K562 (cell line): ENCODE measurements at regions not wholly inside any gene's neighbourhood (a gene's known extent, or its start where the extent isn't known, plus 50 kb on each side); places are given as distances from the start of the nearest gene placed in this dataset.
"Not testable (repeated sequence)": the region's sequence is repeated elsewhere in the genome, so short reads cannot be mapped to it uniquely, and the experiment has no call there.

Experiments
- ATAC-seq: fragments of 200-7000 bp; cut with Tn5 transposase; 3 replicates; pipeline ENCODE4 v1.9.1; 2020; ENCODE audit warnings: moderate library complexity
- BruUV-seq: library from RNA; stranded (reverse); fragments of 400-500 nt; replicated peaks from 2 replicates; lab custom pipeline; 2021; lab: Mats Ljungman, UMichigan
- CTCF ChIA-PET: fragments of 300-600 bp; formaldehyde crosslinking; extraction: SDS; loops from one replicate; lab custom pipeline; 2021; ENCODE audit warnings: low intra/inter-chr PET ratio; lab: Yijun Ruan, JAX
- POLR2A ChIA-PET: fragments of 300-600, 350-650 bp; sonication (Branson Sonifier 250); formaldehyde crosslinking; extraction: SDS; loops from one replicate; lab custom pipeline; 2021; ENCODE audit warnings: antibody characterized with exemption, inconsistent platforms; lab: Yijun Ruan, JAX
- DNase-seq, 4 experiments: peaks; one replicate each; pipeline versions ENCODE4 v3.0.0 to v3.0.0-alpha.2; 2011 to 2018; ENCODE audit warnings: low spot score in 3 of 4, mixed read lengths in 3 of 4; ENCODE audit errors: extremely low read depth in 1 of 4
- FAIRE-seq: peaks from 2 replicates; lab custom pipeline; 2011; peaks lifted over from hg19 to GRCh38; lab: Jason Lieb, UNC
- H2AFZ ChIP-seq: 2 replicates; pipeline ENCODE4 v1.6.0; 2011; ENCODE audit warnings: low read depth, low read length, control low read depth, inconsistent platforms
- H3K27ac ChIP-seq: fragments of 200-600 bp; 3 replicates; pipeline ENCODE4 v1.8.0; 2011; ENCODE audit warnings: low read depth, mild to moderate bottlenecking, control low read depth, inconsistent platforms, low read length, moderate library complexity, mixed read lengths; ENCODE audit errors: extremely low read depth
- H3K27me3 ChIP-seq, 2 experiments: fragments of 300-600 bp in 1 of 2; 2 replicates in 1 of 2; 3 replicates in 1 of 2; pipeline versions ENCODE4 v1.6.0 to v1.8.0; 2011; ENCODE audit warnings: inconsistent platforms in 2 of 2, low read length in 2 of 2, mild to moderate bottlenecking in 1 of 2, mixed read lengths in 1 of 2, moderate library complexity in 1 of 2; ENCODE audit not compliant: control insufficient read depth in 2 of 2, insufficient read depth in 2 of 2
- H3K36me3 ChIP-seq: fragments of 300-600 bp; 3 replicates; pipeline ENCODE4 v1.8.0; 2011; ENCODE audit warnings: mild to moderate bottlenecking, low read length, inconsistent platforms; ENCODE audit not compliant: control insufficient read depth, insufficient read depth
- H3K4me1 ChIP-seq, 2 experiments: fragments of 200-600 bp in 1 of 2; replicated peaks in 1 of 2; 2 replicates in 1 of 2; 3 replicates in 1 of 2; pipeline versions ENCODE4 v1.5.1 to v1.8.0; 2011; ENCODE audit warnings: inconsistent platforms in 2 of 2, low read length in 2 of 2, mild to moderate bottlenecking in 1 of 2, mixed read lengths in 1 of 2, moderate library complexity in 1 of 2; ENCODE audit not compliant: control insufficient read depth in 2 of 2, insufficient read depth in 2 of 2
- H3K4me2 ChIP-seq: 2 replicates; pipeline ENCODE4 v1.6.1; 2011; ENCODE audit warnings: low read length, control low read depth, inconsistent platforms, mixed read lengths; ENCODE audit not compliant: insufficient read depth
- H3K4me3 ChIP-seq: fragments of 200-600 bp; sonication (generic), shearing (Covaris generic); 2 replicates; pipeline ENCODE4 v1.5.1; 2016; ENCODE audit warnings: control low read depth, inconsistent platforms
- H3K79me2 ChIP-seq: fragments of 200-600 bp; 3 replicates; pipeline ENCODE4 v1.8.0; 2011; ENCODE audit warnings: low read length, inconsistent platforms; ENCODE audit not compliant: control insufficient read depth, insufficient read depth
- H3K9ac ChIP-seq, 2 experiments: 2 replicates each; pipeline versions ENCODE4 v1.6.0 to v1.6.1; 2011; ENCODE audit warnings: low read depth in 2 of 2, low read length in 2 of 2, control low read depth in 1 of 2, inconsistent platforms in 1 of 2, mild to moderate bottlenecking in 1 of 2, mixed read lengths in 1 of 2; ENCODE audit not compliant: insufficient read depth in 1 of 2
- H3K9me1 ChIP-seq: one replicate; pipeline ENCODE4 v1.6.0; 2011; ENCODE audit warnings: inconsistent platforms, mild to moderate bottlenecking, low read length, moderate library complexity; ENCODE audit not compliant: control insufficient read depth, insufficient read depth
- H3K9me3 ChIP-seq: replicated peaks from 2 replicates; pipeline ENCODE4 v1.5.1; 2011; ENCODE audit warnings: low read depth, low read length, inconsistent platforms; ENCODE audit not compliant: control insufficient read depth, insufficient read depth
- H4K20me1 ChIP-seq: replicated peaks from 2 replicates; pipeline ENCODE4 v1.6.1; 2011; ENCODE audit warnings: low read length, inconsistent platforms, mixed read lengths; ENCODE audit not compliant: control insufficient read depth, insufficient read depth
- CGGBP1 ChIP-seq: fragments of 250-450 bp; sonication (Bioruptor Pico); IDR thresholded peaks from 2 replicates; pipeline ENCODE4 v1.9.0; 2021; ENCODE audit warnings: mild to moderate bottlenecking
- EHMT2 ChIP-seq: fragments of 450-650 bp; IDR thresholded peaks from 2 replicates; pipeline ENCODE4 v1.6.1; 2018; ENCODE audit warnings: antibody characterized with exemption
- MAZ ChIP-seq, 2 experiments: fragments of 450-650 bp in 1 of 2; sonication (generic) in 1 of 2; formaldehyde crosslinking; IDR thresholded peaks in 1 of 2; conservative IDR thresholded peaks in 1 of 2; 2 replicates each; pipeline versions ENCODE4 v1.4.0 to v1.5.0; 2020; ENCODE audit warnings: mild to moderate bottlenecking in 1 of 2, missing genetic modification reagents in 1 of 2
- PRMT5 ChIP-seq: sonication (generic); formaldehyde crosslinking; IDR thresholded peaks from 2 replicates; pipeline ENCODE4 v1.5.0; 2020; ENCODE audit warnings: missing genetic modification reagents
- SMAD2 ChIP-seq: fragments of 150-350 bp; IDR thresholded peaks from 2 replicates; pipeline ENCODE4 v1.6.1; 2014; ENCODE audit warnings: low read depth, mild to moderate bottlenecking, low read length
- SMAD4 ChIP-seq: fragments of 250-450 bp; sonication (Bioruptor Pico); conservative IDR thresholded peaks from 2 replicates; pipeline ENCODE4 v1.8.0; 2021; ENCODE audit warnings: inconsistent platforms, mild to moderate bottlenecking, moderate library complexity
- SOX6 ChIP-seq: fragments of 450-650 bp; IDR thresholded peaks from 2 replicates; pipeline ENCODE4 v1.6.1; 2014; ENCODE audit warnings: mild to moderate bottlenecking
- YY1 ChIP-seq, 3 experiments: IDR thresholded peaks; 2 replicates each; pipeline ENCODE4 v1.6.1; 2011; ENCODE audit warnings: low read length in 2 of 3, mild to moderate bottlenecking in 2 of 3, moderate library complexity in 2 of 3, borderline replicate concordance in 1 of 3, control low read depth in 1 of 3, low read depth in 1 of 3; ENCODE audit not compliant: insufficient read depth in 3 of 3, insufficient replicate concordance in 2 of 3, control insufficient read depth in 1 of 3, insufficient read length in 1 of 3; ENCODE audit errors: extremely low read depth in 1 of 3
- WGBS: fragments of 100-300 bp; shearing (Covaris generic); methylation state at CpG from one replicate; pipeline ENCODE4 v1.1.6; 2016; ENCODE audit warnings: low coverage, mixed read lengths; ENCODE audit not compliant: insufficient coverage; ENCODE audit errors: missing lambda C conversion rate; 5-methylcytosine and 5-hydroxymethylcytosine counted together
- in situ Hi-C: fragments of 300-500 bp; cut with MboI; formaldehyde crosslinking; loops from 4 replicates; pipeline ENCODE4 v1.15.0; 2018; ENCODE audit warnings: inconsistent platforms, mixed read lengths
- intact Hi-C: fragments of 100-400 bp; cut with micrococcal nuclease; formaldehyde crosslinking; loops from 2 replicates; pipeline ENCODE4 v1.14.2; 2022

DNA sequence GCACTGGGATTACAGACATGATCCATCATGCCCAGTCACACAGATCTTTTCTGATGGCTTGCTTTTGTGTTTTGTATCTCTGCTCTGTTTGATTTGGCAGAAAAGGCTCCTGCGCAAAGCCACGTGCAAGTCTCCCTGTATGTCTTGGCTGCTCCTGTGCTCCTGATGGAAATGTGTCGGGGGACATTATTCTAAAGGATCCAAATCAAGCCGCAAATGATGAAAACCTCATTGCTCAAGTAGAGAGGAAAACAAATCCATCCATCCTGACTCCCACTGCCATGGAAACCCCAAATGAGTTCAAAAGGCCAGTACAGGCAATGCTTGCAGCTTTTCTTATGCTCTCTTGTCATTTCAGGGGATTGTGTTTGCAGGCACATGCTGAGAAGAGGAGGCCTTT lies 93.8 kb downstream of the NDUFA12 start:
- DNase-seq (no peak), ATAC-seq (no peak), FAIRE-seq (no peak)
- Histone ChIP-seq H3K9ac (no peak overlapping the region), H3K4me1 (no peaks in the 10 kb centered on the region), H3K4me3 (no peak overlapping the region), H3K27me3 (peaks cover 3 to 16% of the 10 kb centered on the region in 2 experiments; a peak in 4 of 5 replicates), H3K27ac (no peak overlapping the region), H3K9me1 (no peaks in the 10 kb centered on the region), H3K79me2 (no peaks in the 10 kb centered on the region), H3K36me3 (no peaks in the 10 kb centered on the region), H2AFZ (no peak overlapping the region), H3K9me3 (no peaks in the 10 kb centered on the region), H4K20me1 (no peaks in the 10 kb centered on the region; the same call in 1 of the 2 replicates)
- WGBS = 0% methylated on average over 4 of the region's 4 CpGs
- no TSS peak for BruUV-seq
- in situ Hi-C loops = no loop called here
- intact Hi-C loops = no loop called here
- POLR2A ChIA-PET = no interaction called here
- TF ChIP-seq PRMT5 (CRISPR knock-in tag) (no peak), MAZ (CRISPR knock-in tag; conservative IDR thresholded peaks at IDR 0.05 in 1 of 2, IDR thresholded peaks at IDR 0.05 in 1 of 2) (no peak), SMAD4 (no peak), SOX6 (no peak), SMAD2 (no peak), YY1 (IDR thresholded peaks at IDR 0.05; ENCODE audit: borderline replicate concordance in 1 of 3, control insufficient read depth in 1 of 3, extremely low read depth in 1 of 3, insufficient read depth in 3 of 3, insufficient read length in 1 of 3, insufficient replicate concordance in 2 of 3, low read depth in 1 of 3, low read length in 2 of 3) (no peak), CGGBP1 (CRISPR knock-in tag) (no peak), EHMT2 (no peak)
- TF ChIP-seq, all 486 proteins: peak for 0
- CTCF ChIA-PET = no interaction called here
- H3K4me2 ChIP-seq = no peak overlapping the region

GRCh38 chr12:94905749-94906148 lies 97.7 kb downstream of the NDUFA12 start:
- H3K79me2 ChIP-seq, H3K36me3 ChIP-seq, H3K4me1 ChIP-seq, H3K4me2 ChIP-seq, H3K9me1 ChIP-seq, H2AFZ ChIP-seq, H3K9ac ChIP-seq, intact Hi-C loops, ATAC-seq, H4K20me1 ChIP-seq, H3K9me3 ChIP-seq, H3K4me3 ChIP-seq, FAIRE-seq, in situ Hi-C loops, H3K27ac ChIP-seq, BruUV-seq, DNase-seq: not testable (repeated sequence)
- 2% methylated on average over 4 of the region's 4 CpGs for WGBS
- H3K27me3 ChIP-seq = peaks cover 0 to 12% of the 10 kb centered on the region in 2 experiments; a peak in 3 of 5 replicates
- ChIA-PET CTCF (interaction anchor here (0.6 kb wide), 1 partner anchor 323 kb away, joined by 3 read pairs; no protein-coding TSS in a partner anchor), POLR2A (interaction anchor here (0.6 kb wide), 1 partner anchor 332 kb away, joined by 4 read pairs; no protein-coding TSS in a partner anchor)
